Activated CD4-positive, alpha-beta T cell treated with anti-CD3 and anti-CD28 coated beads, Interleukin-2, amount 50 U/mL, for 16 hours (primary cell): ENCODE measurements at regions not wholly inside any gene's neighbourhood (a gene's known extent, or its start where the extent isn't known, plus 50 kb on each side); places are given as distances from the start of the nearest gene placed in this dataset.
A peak's percentile ranks its signal among the peaks of the same experiment; 100 is the strongest.
"Not testable (repeated sequence)": the region's sequence is repeated elsewhere in the genome, so short reads cannot be mapped to it uniquely, and the experiment has no call there.

Experiments
- DNase-seq: peaks from one replicate; pipeline ENCODE4 v3.0.0-alpha.2; 2020

GRCh38 chr1:176396604-176397395 lies 66.2 kb upstream of the PAPPA2 start:
- not testable (repeated sequence) for DNase-seq

- DNase-seq = no peak
These were observed 71.4 kb upstream of the PAPPA2 start for GRCh38 chr1:176391621-176392020.

GRCh38 chr1:176384841-176385240 lies 78.1 kb upstream of the PAPPA2 start:
- no peak for DNase-seq

GRCh38 chr1:176382163-176382562 lies 80.8 kb upstream of the PAPPA2 start:
- no peak for DNase-seq

- no peak for DNase-seq
These were observed 83.2 kb upstream of the PAPPA2 start for GRCh38 chr1:176379626-176380339.

- peak; percentile 64 for DNase-seq
These were observed 87.9 kb upstream of the PAPPA2 start for GRCh38 chr1:176374967-176375569.

GRCh38 chr1:176364236-176364905 lies 98.6 kb upstream of the PAPPA2 start:
- no peak for DNase-seq

- not testable (repeated sequence) for DNase-seq
These were observed 113.8 kb upstream of the PAPPA2 start for GRCh38 chr1:176349135-176349715.

- DNase-seq = no peak
These were observed 121.3 kb upstream of the PAPPA2 start for GRCh38 chr1:176341656-176342055.

GRCh38 chr1:176338877-176339276 lies 124.1 kb upstream of the PAPPA2 start:
- no peak for DNase-seq

- no peak for DNase-seq
These were observed 123.7 kb upstream of the COP1 start for GRCh38 chr1:176330782-176331181.

- DNase-seq = no peak
These were observed 118.6 kb upstream of the COP1 start for GRCh38 chr1:176325664-176326063.

GRCh38 chr1:176323472-176323871 lies 116.4 kb upstream of the COP1 start:
- DNase-seq = no peak

GRCh38 chr1:176315519-176316220 lies 108.6 kb upstream of the COP1 start:
- no peak for DNase-seq

GRCh38 chr1:176296602-176297001 lies 89.5 kb upstream of the COP1 start:
- not testable (repeated sequence) for DNase-seq

- DNase-seq = no peak
These were observed 78.9 kb upstream of the COP1 start for GRCh38 chr1:176285996-176286395.

- DNase-seq = no peak
These were observed 64.5 kb upstream of the COP1 start for GRCh38 chr1:176271572-176271971.
